GM12878 (cell line): ENCODE measurements at regions not wholly inside any gene's neighbourhood (a gene's known extent, or its start where the extent isn't known, plus 50 kb on each side); places are given as distances from the start of the nearest gene placed in this dataset.

Source experiments
- ATAC-seq: fragments of 200-7000 bp; cut with Tn5 transposase; 3 replicates; pipeline ENCODE4 v1.9.1; 2020; ENCODE audit warnings: mild to moderate bottlenecking, moderate library complexity
- BruUV-seq: library from RNA; stranded (reverse); fragments of 400-500 nt; replicated peaks from 2 replicates; lab custom pipeline; 2021; lab: Mats Ljungman, UMichigan
- CTCF ChIA-PET: fragments of 300-600 bp; sonication (Branson Sonifier 250); formaldehyde crosslinking; extraction: SDS; loops from one replicate; lab custom pipeline; 2021; ENCODE audit warnings: inconsistent platforms; lab: Yijun Ruan, JAX
- POLR2A ChIA-PET: fragments of 350-600 bp; formaldehyde crosslinking; extraction: SDS; loops from one replicate; lab custom pipeline; 2021; ENCODE audit warnings: inconsistent platforms; lab: Charles Lee
- RAD21 ChIA-PET: fragments of 300-600 bp; sonication (Branson Sonifier 250); formaldehyde crosslinking; loops from one replicate; lab custom pipeline; 2023; ENCODE audit warnings: antibody characterized with exemption; ENCODE audit not compliant: unreplicated experiment; lab: Charles Lee
- SMC1A ChIA-PET: fragments of 300-600 bp; sonication (Branson Sonifier 250); formaldehyde crosslinking; loops from one replicate; lab custom pipeline; 2023; ENCODE audit not compliant: unreplicated experiment, uncharacterized antibody; lab: Charles Lee
- DNase-seq: peaks from one replicate; pipeline ENCODE4 v3.0.0-alpha.2; 2011; ENCODE audit warnings: low read depth, low spot score
- FAIRE-seq: peaks from 3 replicates; lab custom pipeline; 2011; peaks lifted over from hg19 to GRCh38; lab: Jason Lieb, UNC
- H2AFZ ChIP-seq: 2 replicates; pipeline ENCODE4 v1.6.0; 2011; ENCODE audit warnings: low read depth, low read length, control low read depth; ENCODE audit not compliant: control insufficient read depth
- H3K27ac ChIP-seq: 2 replicates; pipeline ENCODE4 v1.5.1; 2011; ENCODE audit warnings: control low read depth; ENCODE audit not compliant: control insufficient read depth, insufficient read depth
- H3K27me3 ChIP-seq, 2 experiments: replicated peaks in 1 of 2; 2 replicates each; pipeline versions ENCODE4 v1.6.0 to v1.6.1; 2011; ENCODE audit warnings: low read length in 1 of 2; ENCODE audit not compliant: control insufficient read depth in 2 of 2, insufficient read depth in 2 of 2
- H3K36me3 ChIP-seq, 2 experiments: 2 replicates each; pipeline ENCODE4 v1.5.1; 2011; ENCODE audit warnings: low read length in 1 of 2; ENCODE audit not compliant: control insufficient read depth in 2 of 2, insufficient read depth in 2 of 2
- H3K4me1 ChIP-seq: 2 replicates; pipeline ENCODE4 v1.6.1; 2011; ENCODE audit warnings: mild to moderate bottlenecking, low read length, moderate library complexity, mixed read lengths; ENCODE audit not compliant: control insufficient read depth, insufficient read depth
- H3K4me2 ChIP-seq: 2 replicates; pipeline ENCODE4 v1.6.0; 2011; ENCODE audit warnings: control low read depth; ENCODE audit not compliant: control insufficient read depth, insufficient read depth
- H3K4me3 ChIP-seq: fragments of 200-600 bp; sonication (generic); 2 replicates; pipeline ENCODE4 v1.5.1; 2016
- H3K79me2 ChIP-seq: 2 replicates; pipeline ENCODE4 v1.6.0; 2011; ENCODE audit warnings: low read length; ENCODE audit not compliant: control insufficient read depth, insufficient read depth
- H3K9ac ChIP-seq: 2 replicates; pipeline ENCODE4 v1.8.0; 2011; ENCODE audit warnings: low read length, control low read depth, mixed read lengths; ENCODE audit not compliant: control insufficient read depth, insufficient read depth
- H3K9me3 ChIP-seq: replicated peaks from 3 replicates; pipeline ENCODE4 v1.5.1; 2011; ENCODE audit warnings: mild to moderate bottlenecking, low read length; ENCODE audit not compliant: control insufficient read depth, insufficient read depth
- H4K20me1 ChIP-seq: 2 replicates; pipeline ENCODE4 v1.6.0; 2011; ENCODE audit not compliant: control insufficient read depth, insufficient read depth
- CBFB ChIP-seq: IDR thresholded peaks from 2 replicates; pipeline ENCODE4 v1.6.1; 2016; ENCODE audit warnings: antibody characterized with exemption, low read depth
- CHD4 ChIP-seq: fragments of 200-600 bp; sonication (generic); IDR thresholded peaks from 2 replicates; pipeline ENCODE4 v1.6.1; 2016; ENCODE audit warnings: mild to moderate bottlenecking
- CREM ChIP-seq: IDR thresholded peaks from 2 replicates; pipeline ENCODE4 v1.6.1; 2014; ENCODE audit warnings: antibody characterized with exemption, low read depth
- DPF2 ChIP-seq: fragments of 450-650 bp; IDR thresholded peaks from 2 replicates; pipeline ENCODE4 v1.6.1; 2017; ENCODE audit warnings: mild to moderate bottlenecking
- EP300 ChIP-seq, 2 experiments: fragments of 150-350 bp in 1 of 2; IDR thresholded peaks; 2 replicates each; pipeline ENCODE4 v1.6.1; 2011 to 2012; ENCODE audit warnings: low read depth in 2 of 2, low read length in 2 of 2, borderline replicate concordance in 1 of 2, improper control_type of control experiment in 1 of 2, inconsistent platforms in 1 of 2; ENCODE audit not compliant: control insufficient read depth in 1 of 2
- ETV6 ChIP-seq, 2 experiments: fragments of 450-650 bp in 1 of 2; IDR thresholded peaks in 1 of 2; conservative IDR thresholded peaks in 1 of 2; 2 replicates each; pipeline ENCODE4 v1.6.1; 2014; ENCODE audit warnings: antibody characterized with exemption in 1 of 2, borderline replicate concordance in 1 of 2, low read depth in 1 of 2, mild to moderate bottlenecking in 1 of 2, moderate library complexity in 1 of 2
- FOXM1 ChIP-seq: IDR thresholded peaks from 2 replicates; pipeline ENCODE4 v1.6.1; 2012; ENCODE audit warnings: low read depth, mild to moderate bottlenecking, inconsistent platforms, low read length, moderate library complexity
- GATAD2B ChIP-seq: fragments of 450-650 bp; conservative IDR thresholded peaks from 2 replicates; pipeline ENCODE4 v1.6.1; 2017; ENCODE audit warnings: low read depth, mild to moderate bottlenecking, moderate library complexity
- HCFC1 ChIP-seq: fragments of 150-350 bp; IDR thresholded peaks from 2 replicates; pipeline ENCODE4 v1.6.1; 2014; ENCODE audit warnings: low read length
- HDAC6 ChIP-seq: fragments of 200-600 bp; sonication (generic); IDR thresholded peaks from one replicate; pipeline ENCODE4 v1.8.0; 2017; ENCODE audit warnings: antibody characterized with exemption; ENCODE audit not compliant: unreplicated experiment
- JUND ChIP-seq: IDR thresholded peaks from 2 replicates; pipeline ENCODE4 v1.6.1; 2012; ENCODE audit warnings: low read depth, mild to moderate bottlenecking, low read length, improper control_type of control experiment, moderate library complexity
- MEF2B ChIP-seq: fragments of 450-650 bp; IDR thresholded peaks from 2 replicates; pipeline ENCODE4 v1.6.1; 2018; ENCODE audit warnings: mild to moderate bottlenecking, moderate library complexity; ENCODE audit not compliant: partially characterized antibody, poor library complexity, severe bottlenecking
- NFIC ChIP-seq: IDR thresholded peaks from 2 replicates; pipeline ENCODE4 v1.6.1; 2012; ENCODE audit warnings: low read depth, mild to moderate bottlenecking, inconsistent platforms, low read length, moderate library complexity
- PBX3 ChIP-seq: IDR thresholded peaks from 2 replicates; pipeline ENCODE4 v1.6.1; 2011; ENCODE audit warnings: mild to moderate bottlenecking, low read depth, low read length, moderate library complexity; ENCODE audit not compliant: insufficient replicate concordance
- POLR2AphosphoS2 ChIP-seq: IDR thresholded peaks from 2 replicates; pipeline ENCODE4 v1.6.1; 2011; ENCODE audit warnings: low read depth, mild to moderate bottlenecking, low read length, improper control_type of control experiment, moderate library complexity
- POU2F2 ChIP-seq: IDR thresholded peaks from 3 replicates; pipeline ENCODE4 v1.6.1; 2011; ENCODE audit warnings: low read depth, mild to moderate bottlenecking, low read length, borderline replicate concordance
- RB1 ChIP-seq: fragments of 450-650 bp; formaldehyde crosslinking; IDR thresholded peaks from 2 replicates; pipeline ENCODE4 v1.6.1; 2017; ENCODE audit warnings: mild to moderate bottlenecking, borderline replicate concordance
- RBBP5 ChIP-seq: fragments of 200-600 bp; sonication (generic); conservative IDR thresholded peaks from 2 replicates; pipeline ENCODE4 v1.6.1; 2016
- RELB ChIP-seq: fragments of 450-650 bp; IDR thresholded peaks from 2 replicates; pipeline ENCODE4 v1.6.1; 2017; ENCODE audit warnings: low read depth, mild to moderate bottlenecking, moderate library complexity
- RUNX3 ChIP-seq: IDR thresholded peaks from 2 replicates; pipeline ENCODE4 v1.6.1; 2012; ENCODE audit warnings: low read length, inconsistent platforms
- SMARCA5 ChIP-seq: fragments of 450-650 bp; IDR thresholded peaks from 2 replicates; pipeline ENCODE4 v1.6.1; 2017; ENCODE audit warnings: mild to moderate bottlenecking
- SUZ12 ChIP-seq: fragments of 200-600 bp; sonication (generic); IDR thresholded peaks from one replicate; pipeline ENCODE4 v1.6.1; 2018; ENCODE audit warnings: antibody characterized with exemption, mild to moderate bottlenecking; ENCODE audit not compliant: unreplicated experiment
- TCF3 ChIP-seq: IDR thresholded peaks from 2 replicates; pipeline ENCODE4 v1.6.1; 2012; ENCODE audit warnings: low read depth, mild to moderate bottlenecking, low read length, borderline replicate concordance; ENCODE audit not compliant: insufficient read depth
- TCF7 ChIP-seq: IDR thresholded peaks from 2 replicates; pipeline ENCODE4 v1.6.1; 2014; ENCODE audit warnings: antibody characterized with exemption, borderline replicate concordance
- in situ Hi-C: fragments of 300-500 bp; cut with MboI; formaldehyde crosslinking; loops from 9 replicates; pipeline ENCODE4 v1.14.3; 2018; ENCODE audit warnings: mixed read lengths
- intact Hi-C: fragments of 100-400 bp; cut with micrococcal nuclease; formaldehyde crosslinking; loops from one replicate; pipeline ENCODE4 v1.14.2; 2022; ENCODE audit not compliant: unreplicated experiment

DNA sequence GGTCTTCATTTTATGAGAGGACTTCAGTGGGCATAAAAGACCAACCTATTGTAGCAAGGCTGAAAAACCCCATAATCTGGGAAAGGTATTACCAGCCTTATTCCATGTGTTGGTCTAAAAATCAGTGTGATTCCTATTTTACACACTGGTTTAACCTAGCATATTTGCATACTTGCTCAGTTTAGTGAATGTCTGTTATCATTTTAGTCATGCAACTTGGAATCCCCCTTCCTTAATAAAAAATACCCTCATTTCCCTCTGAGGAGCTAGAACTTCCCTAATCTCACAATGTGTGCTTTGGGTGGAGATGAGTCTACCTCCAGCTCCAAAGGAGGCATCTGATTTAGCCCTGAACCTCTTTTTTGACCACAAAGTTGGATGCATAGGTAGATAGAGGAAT is 312.8 kb upstream of the SORCS1 start:
- Histone ChIP-seq H4K20me1 (no peaks in the 10 kb centered on the region), H2AFZ (no peak overlapping the region), H3K4me2 (0 out of 2 replicates have a peak overlapping the region, but pooled peaks have one; percentile 5), H3K9ac (no peak overlapping the region), H3K9me3 (no peaks in the 10 kb centered on the region; the same call in 2 of the 3 replicates), H3K27me3 (no peaks in the 10 kb centered on the region), H3K79me2 (no peaks in the 10 kb centered on the region), H3K4me3 (peak overlapping the region; percentile 39; the same call in 1 of the 2 replicates), H3K4me1 (peaks cover 7% of the 10 kb centered on the region), H3K27ac (peak overlapping the region; percentile 1; the same call in 1 of the 2 replicates), H3K36me3 (no peaks in the 10 kb centered on the region)
- CTCF ChIA-PET, result interaction anchor here (0.7 to 2.7 kb wide), 3 partner anchors 67 to 83 kb away, joined by 3 to 9 read pairs (median 4); no protein-coding TSS in a partner anchor
- no TSS peak for BruUV-seq
- ATAC-seq, result peak; percentile 82
- FAIRE-seq, result no peak
- in situ Hi-C loops (no loop called here), intact Hi-C loops (no loop called here)
- SMC1A ChIA-PET, result interaction anchor here (0.9 to 3.4 kb wide), 13 partner anchors 9 to 78 kb away, joined by 3 to 27 read pairs (median 4); no protein-coding TSS in a partner anchor
- POLR2A ChIA-PET, result interaction anchor here (1.2 kb wide), 1 partner anchor 33 kb away, joined by 4 read pairs; no protein-coding TSS in a partner anchor
- RAD21 ChIA-PET, result interaction anchor here (1.6 to 2.8 kb wide), 4 partner anchors 13 to 78 kb away, joined by 3 to 23 read pairs (median 7); no protein-coding TSS in a partner anchor
- DNase-seq, result peak; percentile 45
- no peak for TF ChIP-seq SMARCA5
- TF ChIP-seq RB1, result no peak
- no peak for TF ChIP-seq CBFB
- TF ChIP-seq DPF2, result 0 out of 2 replicates have a peak, but pooled peaks have one; percentile 38
- TF ChIP-seq SUZ12, result no peak
- no peak for TF ChIP-seq JUND
- TF ChIP-seq ETV6 (conservative IDR thresholded peaks at IDR 0.05 in 1 of 2, IDR thresholded peaks at IDR 0.05 in 1 of 2; ENCODE audit: borderline replicate concordance in 1 of 2, low read depth in 1 of 2), result no peak
- TF ChIP-seq RBBP5, result no peak
- no peak for TF ChIP-seq PBX3
- TF ChIP-seq GATAD2B, result no peak
- TF ChIP-seq NFIC, result peak; percentile 73
- peak; percentile 74 for TF ChIP-seq RELB
- no peak for TF ChIP-seq CREM
- TF ChIP-seq FOXM1, result 0 out of 2 replicates have a peak, but pooled peaks have one; percentile 40
- TF ChIP-seq HCFC1, result no peak
- TF ChIP-seq EP300 (IDR thresholded peaks at IDR 0.05; ENCODE audit: borderline replicate concordance in 1 of 2, control insufficient read depth in 1 of 2, low read depth in 2 of 2, low read length in 2 of 2), result peak in 1 of 2 experiments; percentile 51; a peak in 1 of 4 replicates
- TF ChIP-seq POU2F2, result 0 out of 3 replicates have a peak, but pooled peaks have one; percentile 22
- TF ChIP-seq HDAC6, result no peak
- no peak for TF ChIP-seq TCF7
- no peak for TF ChIP-seq POLR2AphosphoS2
- no peak for TF ChIP-seq CHD4
- peak; percentile 41; the same call in 1 of the 2 replicates for TF ChIP-seq RUNX3
- no peak for TF ChIP-seq MEF2B
- no peak for TF ChIP-seq TCF3
